NCI-H1694 (cell line): ENCODE measurements at regions not wholly inside any gene's neighbourhood (a gene's known extent, or its start where the extent isn't known, plus 50 kb on each side); places are given as distances from the start of the nearest gene placed in this dataset.
A peak's percentile ranks its signal among the peaks of the same experiment; 100 is the strongest.
"Not testable (repeated sequence)": the region's sequence is repeated elsewhere in the genome, so short reads cannot be mapped to it uniquely, and the experiment has no call there.

Experiments used
- DNase-seq: peaks from one replicate; lab custom pipeline; 2025; lab: John Stamatoyannopoulos, UW

DNA sequence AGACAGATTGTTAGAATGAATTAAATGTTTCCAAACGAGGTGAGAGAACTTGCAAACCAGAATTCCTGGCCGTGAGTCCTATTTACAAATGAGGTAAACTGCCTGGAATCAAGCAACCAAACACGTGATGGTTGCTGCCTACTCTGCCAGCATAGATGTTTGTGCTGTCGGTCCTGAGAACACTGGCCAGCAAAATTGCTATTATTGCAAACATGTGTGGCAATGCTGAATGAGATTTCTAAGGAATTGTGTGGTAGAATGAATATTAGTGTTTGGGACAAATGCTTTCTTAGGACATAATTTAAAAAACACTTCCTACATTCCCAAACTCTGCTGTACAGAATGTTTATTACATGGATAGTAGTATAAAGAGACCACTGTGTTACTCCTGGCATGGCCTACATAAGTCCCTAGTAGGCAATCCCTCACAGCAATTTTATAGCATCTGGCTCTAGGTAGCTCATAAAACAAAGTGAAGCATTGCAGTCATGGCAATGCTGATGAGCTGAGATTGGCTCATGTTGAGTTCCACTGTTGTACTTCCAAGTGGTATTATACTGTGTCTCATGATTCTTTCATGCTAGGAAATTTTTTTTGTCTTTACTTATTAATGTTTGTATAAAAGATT is 605.2 kb upstream of the EPHA5 start:
- DNase-seq, result no peak

DNA sequence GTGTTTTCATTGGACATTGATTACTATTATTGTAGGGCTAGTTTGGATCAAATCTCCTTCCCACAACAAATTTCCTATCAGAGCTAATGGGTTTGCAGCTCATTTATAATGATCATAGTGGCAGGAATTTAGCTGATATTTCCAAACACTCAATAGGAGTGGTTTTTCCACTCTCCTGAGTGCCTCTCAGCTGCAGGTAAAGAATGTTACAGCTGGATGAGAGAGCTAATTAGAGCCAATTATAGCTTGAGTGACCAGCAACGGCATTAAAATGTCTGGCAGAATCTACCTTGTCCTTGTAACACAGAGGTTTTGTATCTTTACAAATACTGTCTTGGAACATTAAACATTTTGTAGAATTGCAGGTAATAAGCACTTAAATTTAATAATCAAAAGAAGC is 602.8 kb upstream of the EPHA5 start:
- DNase-seq, result no peak

DNA sequence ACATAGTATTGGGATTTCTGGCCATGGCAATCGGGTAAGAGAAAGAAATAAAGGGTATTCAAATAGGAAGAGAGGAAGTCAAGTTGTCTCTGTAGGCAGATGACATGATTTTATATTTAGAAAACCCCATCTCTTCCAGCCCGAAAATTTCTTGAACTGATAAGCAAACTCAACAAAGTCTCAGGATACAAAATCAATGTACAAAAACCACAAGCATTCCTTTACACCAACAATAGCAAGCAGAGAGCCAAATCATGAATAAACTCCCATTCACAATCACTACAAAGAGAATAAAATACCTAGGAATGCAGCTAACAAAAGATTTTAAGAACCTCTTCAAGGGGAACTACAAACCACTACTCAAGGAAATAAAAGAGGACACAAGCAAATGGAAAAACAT is 600.1 kb upstream of the EPHA5 start:
- not testable (repeated sequence) for DNase-seq

DNA sequence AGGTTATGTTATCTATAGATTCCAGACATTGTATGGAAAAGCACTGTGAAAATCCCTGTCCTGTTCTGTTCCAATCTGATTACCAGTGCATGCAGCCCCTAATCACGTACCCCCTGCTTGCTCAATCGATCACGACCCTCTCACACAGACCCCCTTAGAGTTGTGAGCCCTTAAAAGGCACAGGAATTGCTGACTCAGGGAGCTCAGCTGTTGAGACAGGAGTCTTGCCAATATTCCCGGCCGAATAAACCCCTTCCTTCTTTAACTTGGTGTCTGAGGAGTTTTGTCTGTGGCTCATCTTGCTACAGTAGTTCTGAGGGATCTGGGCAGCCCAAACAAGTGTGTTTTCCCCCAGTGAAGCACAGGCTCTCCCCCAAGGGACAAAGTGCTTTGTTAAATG is 596.3 kb upstream of the EPHA5 start:
- not testable (repeated sequence) for DNase-seq

DNA sequence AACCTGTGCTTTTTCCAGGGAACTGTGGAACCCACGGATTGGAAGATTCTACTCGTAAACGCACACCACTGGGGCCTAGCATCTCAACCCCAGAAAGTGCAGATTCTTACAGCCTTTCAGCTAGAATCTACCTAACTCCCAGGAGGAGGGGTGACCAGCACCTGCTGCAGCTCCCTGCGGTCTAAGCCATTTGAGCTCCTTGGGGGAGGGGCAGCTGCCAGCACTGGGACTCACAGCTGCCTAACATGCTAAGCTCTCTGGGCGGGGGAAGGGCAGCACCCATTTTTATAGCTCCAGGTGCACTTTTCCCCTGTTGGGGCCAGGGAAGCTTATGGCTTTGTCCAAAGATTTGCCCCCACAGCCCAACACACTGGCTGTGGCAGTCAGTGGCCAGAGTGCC is 595.7 kb upstream of the EPHA5 start:
- no peak for DNase-seq

DNA sequence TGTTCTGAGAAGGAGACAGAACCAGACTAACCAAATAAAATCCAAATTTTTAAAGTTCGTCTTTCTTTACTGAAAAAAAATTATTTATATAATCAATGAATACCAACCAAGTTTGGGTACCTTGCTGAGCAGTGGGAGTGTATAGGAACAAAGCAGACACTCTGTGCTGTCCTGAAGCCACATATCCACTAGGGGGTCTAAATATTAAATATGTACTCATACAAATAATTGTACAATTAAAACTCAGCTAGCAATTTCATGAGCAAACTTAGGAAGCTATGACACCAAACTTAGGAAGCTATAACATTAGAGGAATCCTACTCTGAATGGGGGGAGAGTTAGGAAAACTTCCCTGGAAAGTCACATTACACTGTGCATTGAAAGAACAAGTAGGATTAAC is 582.0 kb upstream of the EPHA5 start:
- no peak for DNase-seq

DNA sequence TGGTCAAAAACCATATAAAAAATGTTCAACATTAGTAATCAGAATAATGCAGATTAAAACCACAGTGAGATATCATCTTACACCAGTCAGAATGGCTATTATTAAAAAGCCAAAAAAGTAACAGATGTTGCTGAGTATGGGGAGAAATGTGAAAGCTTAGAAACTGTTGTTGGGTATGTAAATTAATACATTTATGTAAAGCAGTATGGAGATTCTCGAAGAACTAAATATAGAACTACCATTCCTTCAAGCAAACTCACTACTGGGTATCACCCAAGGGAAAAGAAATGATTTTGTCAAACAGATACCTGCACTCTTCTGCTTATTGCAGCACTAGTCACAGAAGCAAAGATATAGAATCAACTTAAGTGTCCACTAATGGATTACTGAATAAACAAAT is 576.4 kb upstream of the EPHA5 start:
- DNase-seq, result no peak

DNA sequence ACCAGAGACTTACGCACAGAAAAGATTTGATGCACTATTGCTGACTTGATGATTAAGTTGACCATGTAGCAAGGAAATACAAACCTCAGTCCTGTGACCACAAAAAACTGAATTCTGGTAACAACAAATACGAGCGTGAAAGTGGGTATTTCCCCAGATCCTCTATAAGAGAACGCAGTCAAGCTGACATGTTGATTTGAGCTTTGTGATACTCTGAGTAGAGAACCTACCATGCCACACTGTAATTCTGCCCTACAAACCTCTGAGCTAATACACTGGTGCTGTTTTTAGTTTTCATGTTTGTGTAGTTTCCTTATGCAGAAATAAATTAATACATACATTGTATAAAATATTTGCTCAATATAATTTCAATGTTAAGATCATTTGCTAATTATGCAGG is 565.6 kb upstream of the EPHA5 start:
- no peak for DNase-seq

DNA sequence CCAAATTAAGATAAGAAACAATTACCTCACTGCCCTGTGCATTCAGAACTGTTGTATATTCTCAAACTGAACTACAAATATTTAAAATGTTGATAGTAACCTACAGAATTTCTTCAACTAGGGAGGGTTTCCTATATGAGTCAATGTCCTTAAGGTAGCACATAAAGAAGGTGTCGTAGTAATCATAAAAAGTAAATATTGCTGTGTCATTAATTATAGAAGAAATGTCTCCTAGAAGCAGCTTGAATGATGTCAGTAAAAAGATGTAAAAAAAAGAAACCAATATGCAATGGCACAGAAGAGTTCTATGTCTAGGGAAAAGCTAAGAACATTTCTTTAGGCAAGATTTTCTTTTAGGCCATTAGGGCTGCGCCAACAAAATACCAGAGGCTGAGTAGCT is 559.6 kb upstream of the EPHA5 start:
- no peak for DNase-seq

DNA sequence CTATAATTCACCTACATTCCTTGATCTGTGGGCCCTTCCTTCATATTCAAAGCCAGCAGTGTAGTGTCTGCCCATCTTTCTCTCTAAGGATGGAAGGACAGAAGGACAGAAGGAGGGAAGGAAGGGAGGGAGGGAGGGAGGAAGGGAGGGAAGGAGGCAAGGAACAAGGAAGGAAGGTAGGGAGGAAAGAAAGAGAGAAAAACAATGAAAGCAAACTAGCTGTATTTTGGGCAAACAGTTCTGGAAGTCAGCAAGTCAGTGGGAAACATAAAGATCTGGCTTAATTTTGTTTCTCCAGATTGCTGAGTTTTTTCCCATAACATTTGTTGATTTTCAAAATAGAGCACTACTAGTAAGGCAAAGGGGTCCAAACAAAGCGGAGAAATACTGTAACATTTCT is 555.2 kb upstream of the EPHA5 start:
- DNase-seq, result no peak

DNA sequence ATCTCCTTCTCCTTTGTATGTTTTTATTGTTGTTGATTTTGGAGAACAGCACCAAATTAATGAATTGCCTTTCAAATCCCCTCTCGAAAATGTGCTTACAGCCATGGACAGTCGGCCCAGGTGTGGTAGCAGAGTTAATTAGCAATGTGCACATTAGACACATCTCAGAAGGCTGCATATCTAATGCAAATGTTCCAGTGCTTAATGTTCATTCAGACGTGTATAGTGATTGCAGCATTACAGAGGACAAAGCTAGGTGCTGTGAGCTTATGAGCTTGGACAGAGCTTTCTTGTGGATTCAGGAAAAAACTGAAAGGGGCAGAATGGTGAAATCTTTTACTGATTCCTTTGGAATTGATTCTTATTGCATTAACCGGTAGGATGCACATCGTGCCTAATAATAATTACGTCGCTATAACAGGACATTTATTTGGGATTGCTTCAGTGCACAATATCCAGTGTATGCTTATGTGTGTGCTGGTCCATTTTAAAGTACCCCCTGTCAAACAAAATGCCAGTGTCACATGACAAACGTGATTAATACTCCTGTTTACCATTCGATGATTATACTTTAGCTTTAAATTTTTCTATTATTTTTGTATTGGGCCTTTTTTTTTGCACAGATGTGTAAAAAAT is 552.9 kb upstream of the EPHA5 start:
- DNase-seq, result peak; percentile 43

DNA sequence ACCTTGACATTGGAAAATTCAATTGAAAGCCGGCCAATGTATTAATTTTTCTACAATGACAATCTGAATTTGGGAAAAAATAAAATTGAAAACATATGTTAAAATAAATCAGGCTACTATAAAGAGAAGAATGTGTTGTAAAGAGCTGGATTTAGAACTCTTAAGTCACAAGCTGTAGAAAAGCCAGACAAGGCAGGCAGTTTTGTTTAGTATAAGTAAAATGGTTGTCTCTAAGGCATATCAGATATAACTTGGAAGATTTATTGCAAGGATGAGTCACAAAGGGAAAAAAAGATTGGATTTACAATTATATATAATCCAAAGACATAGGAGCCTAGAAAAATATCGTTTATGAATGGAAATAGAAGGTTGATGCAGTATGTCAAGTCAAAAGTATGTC is 549.1 kb upstream of the EPHA5 start:
- DNase-seq, result no peak

DNA sequence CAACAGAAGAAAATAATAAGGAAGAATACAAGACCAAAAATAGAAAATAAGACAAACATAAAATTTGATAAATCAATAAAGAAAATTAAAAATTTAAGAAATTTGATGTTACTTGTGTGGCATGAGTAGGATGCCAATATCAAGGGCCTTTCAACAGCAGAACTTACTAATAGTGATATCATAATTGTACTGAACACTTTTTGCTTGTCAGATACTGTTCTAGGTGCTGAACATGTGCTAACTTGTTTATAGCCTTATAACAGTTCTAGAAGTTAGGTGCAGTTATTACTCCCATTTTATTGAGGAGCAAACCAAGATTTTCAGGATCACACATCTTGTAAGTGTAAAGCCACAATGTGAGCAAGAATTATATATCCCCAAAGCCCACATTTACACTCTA is 546.0 kb upstream of the EPHA5 start:
- DNase-seq, result no peak

DNA sequence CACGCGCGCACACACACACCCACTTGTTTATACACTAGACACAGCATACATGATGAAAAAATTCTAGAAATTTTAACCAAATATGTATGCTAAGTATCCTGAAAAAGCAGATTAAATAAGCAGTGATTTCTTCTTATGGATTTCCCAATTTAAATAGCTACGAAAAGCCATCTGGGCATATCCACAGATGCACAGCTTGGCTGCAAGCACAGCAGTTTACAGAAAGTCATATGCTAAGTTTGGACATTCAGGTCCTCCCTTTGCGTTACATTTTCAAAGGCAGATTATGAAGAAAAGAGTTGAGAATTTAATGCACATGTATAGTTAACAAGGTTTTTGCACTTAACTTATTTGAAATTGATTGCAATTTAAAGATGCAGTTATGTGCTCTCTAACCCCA is 542.2 kb upstream of the EPHA5 start:
- no peak for DNase-seq

DNA sequence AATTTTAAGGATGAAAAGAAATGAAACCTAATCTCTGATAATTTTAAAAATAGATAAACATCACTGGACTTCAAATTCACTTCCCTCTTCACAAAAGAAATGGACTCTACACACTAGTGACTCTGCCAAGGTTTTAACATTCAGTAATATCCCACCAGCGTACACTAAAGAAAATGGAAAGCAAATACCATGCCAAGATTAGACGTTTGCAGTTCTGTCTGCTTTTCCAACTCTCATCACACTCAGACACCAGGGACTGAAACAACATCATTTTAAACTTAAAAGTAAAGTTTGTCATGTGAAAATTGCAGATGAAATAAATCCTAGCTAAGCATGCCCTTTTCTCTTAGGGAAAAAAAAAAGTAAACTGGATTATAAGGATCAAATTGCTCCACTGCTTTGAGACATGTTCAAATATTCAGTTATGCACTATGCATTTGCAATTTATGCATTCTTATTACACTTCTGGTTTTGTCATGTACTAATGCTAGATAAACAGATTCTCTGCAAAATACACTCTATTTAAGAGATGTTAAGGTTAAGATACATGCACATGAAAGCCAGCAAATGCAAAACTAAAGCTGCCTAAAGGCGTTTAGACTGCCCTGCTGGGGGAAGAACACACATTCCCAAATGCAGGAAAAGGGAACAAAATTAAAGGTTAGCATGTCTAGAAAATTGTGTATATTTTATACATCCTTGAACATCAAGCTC is 534.4 kb upstream of the EPHA5 start:
- no peak for DNase-seq

DNA sequence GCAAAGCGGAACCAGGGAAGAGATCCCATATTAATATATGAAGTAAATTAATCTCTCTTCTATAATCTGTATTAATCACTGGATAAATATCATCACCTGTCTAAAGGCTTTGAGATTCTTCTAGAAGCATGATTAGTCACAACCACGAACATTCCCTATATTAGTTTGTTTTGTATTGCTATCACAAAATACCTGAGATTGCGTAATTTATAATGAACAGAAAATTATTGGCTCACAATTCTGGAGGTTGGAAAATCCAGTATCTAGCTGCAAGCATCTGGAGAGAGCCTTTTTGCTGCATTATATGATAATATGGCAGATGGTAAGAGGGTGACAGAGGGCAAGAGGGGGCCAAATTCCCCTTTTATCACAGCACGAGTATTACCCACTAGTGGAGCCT is 532.6 kb upstream of the EPHA5 start:
- DNase-seq, result no peak

DNA sequence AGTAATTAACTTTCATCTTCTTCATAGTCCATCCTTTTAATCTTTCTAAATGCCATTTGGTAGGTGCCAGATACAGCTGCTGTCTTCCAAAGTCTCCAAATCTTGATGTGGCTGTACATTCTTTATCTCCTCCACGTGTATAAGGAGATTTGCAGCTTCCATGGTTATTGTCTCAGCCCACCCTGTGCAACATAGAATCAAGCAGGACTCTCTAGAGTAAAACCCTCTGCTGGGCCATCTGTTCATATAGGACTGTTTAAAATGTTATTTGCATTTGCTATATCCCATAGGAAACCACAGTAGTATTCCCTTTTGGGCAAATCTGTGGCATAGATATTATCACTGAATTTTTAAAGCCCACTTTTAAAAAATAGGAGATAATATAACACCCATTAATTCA is 527.2 kb upstream of the EPHA5 start:
- peak; percentile 1 for DNase-seq

DNA sequence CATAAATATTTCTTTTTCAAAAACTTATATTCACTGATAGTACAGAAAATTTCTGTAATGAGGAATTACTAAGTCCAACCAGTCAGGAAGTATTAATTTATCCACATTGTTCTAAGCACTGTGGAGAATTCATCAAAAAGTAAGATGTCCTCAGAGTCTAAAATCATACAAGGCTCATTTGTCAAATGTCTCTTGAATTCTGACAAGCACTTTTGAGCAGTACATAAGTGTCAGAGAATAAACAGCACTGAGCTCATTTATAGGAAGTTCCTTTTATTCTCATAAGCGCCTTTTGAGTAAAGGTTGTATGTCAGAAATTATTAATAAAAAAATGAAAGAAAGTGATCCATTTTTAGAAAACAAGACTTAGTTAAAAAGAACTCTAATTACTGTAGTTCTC is 523.2 kb upstream of the EPHA5 start:
- DNase-seq, result no peak

DNA sequence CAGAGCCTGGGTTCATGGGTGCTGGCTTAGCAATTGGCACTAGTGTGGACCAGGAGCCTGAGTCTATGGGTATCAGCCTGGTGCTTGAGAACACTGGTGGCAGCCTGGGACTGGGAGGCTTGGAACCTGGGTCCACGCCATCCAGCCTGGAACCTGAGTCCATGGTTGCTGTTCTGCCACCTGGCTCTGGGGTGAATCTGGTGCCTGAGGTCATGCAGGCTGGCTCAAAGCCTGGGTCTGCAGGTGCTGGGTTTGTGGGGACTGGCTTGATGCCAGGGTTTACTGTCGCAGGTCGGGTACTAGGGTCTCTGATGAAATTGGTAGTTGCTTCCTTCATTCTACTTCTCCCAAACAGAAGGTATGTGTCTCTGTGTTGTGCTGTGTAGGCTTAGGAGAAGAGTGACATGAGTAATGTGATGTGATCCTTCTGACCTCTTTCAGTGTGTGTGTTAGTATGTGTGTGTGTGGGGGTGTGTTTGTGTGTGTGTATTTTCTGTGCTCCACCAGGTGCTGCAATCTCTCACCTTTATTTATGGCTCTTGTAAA is 517.0 kb upstream of the EPHA5 start:
- DNase-seq, result no peak

DNA sequence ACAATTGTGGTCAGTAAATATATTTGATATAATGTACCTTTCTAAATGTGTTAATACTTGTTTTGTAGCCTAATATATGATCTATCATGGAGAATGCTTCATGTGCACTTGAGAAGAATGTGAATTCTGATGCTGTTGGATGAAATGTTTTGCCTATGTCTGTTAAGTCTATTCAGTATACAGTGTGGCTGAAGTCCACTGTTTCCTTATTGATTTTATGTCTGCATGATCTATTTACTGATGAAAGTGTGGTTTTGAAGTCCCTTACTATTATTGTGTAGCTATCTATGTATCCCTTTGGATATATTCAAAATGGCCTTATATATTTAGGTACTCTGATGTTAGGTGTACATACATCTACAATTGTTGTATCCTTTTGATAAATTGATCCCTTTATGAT is 515.8 kb upstream of the EPHA5 start:
- no peak for DNase-seq

DNA sequence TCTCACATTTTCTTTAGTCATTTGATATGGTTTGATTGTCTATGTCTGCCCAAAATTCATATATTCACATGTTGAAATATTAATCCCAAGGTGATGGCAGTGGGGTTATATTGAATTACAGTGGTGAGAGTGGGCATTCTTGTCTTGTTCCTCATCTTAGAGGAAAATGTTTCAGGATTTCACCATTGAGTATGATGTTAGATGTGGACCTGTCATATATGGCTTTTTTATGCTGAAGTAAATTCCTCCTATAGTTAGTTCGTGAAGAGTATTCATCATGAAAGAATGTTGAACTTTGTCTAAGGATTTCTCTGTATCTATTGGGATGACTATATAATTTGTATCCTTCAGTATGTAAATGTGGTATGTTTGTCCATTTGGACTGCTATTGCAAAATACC is 512.3 kb upstream of the EPHA5 start:
- DNase-seq, result no peak

DNA sequence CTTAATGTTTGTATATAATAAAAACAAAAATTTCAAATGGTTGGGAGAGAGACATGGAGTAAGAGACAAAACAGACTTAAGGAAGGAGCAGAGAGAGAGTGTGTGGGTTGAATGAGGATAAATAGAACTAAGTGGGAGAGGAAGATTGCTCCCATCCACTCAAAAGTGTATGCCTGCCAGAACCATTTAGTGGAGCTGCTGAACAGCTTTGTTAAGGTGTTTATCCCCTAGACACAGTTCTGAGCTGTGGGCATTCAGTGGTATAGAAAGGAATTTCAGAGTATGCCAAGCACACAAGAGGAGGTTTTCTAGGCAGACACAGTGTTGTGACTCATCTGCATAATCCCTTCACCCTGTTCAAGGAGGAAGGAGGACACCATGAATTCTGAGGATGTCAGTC is 508.6 kb upstream of the EPHA5 start:
- no peak for DNase-seq

DNA sequence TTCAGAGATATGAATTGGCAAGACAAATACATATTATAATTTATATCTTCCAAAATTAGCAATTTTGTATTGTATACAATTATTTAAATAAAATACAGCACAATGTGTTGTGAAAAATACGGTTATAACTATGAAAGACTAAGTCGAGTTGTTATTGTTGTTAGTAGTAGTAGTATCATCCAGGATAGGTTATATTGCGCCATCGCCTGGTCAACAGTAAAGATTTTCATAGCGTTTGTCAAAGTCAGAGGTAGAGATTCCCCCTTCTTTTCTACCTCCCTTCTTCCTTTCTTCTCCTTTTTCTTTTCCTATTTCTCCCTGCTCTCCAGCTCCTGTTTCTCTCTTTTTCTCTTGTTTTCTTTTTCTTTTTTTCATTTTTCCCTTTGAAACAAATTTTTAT is 499.1 kb upstream of the EPHA5 start:
- no peak for DNase-seq
